ENCODE measurements at regions not wholly inside any gene's neighbourhood (a gene's known extent, or its start where the extent isn't known, plus 50 kb on each side); places are given as distances from the start of the nearest gene placed in this dataset.

DNA sequence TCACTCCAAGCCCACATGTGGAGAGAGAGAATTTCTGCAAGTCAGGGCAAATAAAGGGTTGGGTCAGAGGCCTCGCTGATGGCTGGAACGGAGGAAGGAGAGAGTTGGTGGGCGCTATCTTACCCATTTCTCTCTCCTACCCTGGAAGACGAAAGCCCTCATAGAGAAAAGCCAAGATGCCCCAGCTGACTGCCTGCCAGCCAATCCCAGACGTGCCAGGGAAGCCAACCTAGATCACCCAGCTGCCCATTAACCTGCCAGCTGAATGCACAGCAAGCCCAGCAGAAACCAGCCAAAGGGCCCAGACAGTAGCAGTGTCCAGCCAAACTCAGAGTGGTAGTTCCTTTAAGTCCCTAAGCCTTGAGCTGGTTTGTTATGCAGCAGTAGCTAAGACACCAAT, 167.0 kb upstream of the ZNF507 start:
- ChIA-PET CTCF (no interaction called here), POLR2A (ENCODE audit: unreplicated experiment) (interaction anchor here (0.6 kb wide), 1 partner anchor 93 kb away, joined by 3 read pairs; no protein-coding TSS in a partner anchor)
- H4K8ac ChIP-seq (ENCODE audit: low read depth in 2 of 2, low read length in 2 of 2) = no peak overlapping the region
- no peak overlapping the region for H4K5ac ChIP-seq (ENCODE audit: low read depth, low read length)
- no peak overlapping the region for H3K4ac ChIP-seq (ENCODE audit: low read depth, low read length)
- no peaks in the 10 kb centered on the region for H3K27me3 ChIP-seq (ENCODE audit: control insufficient read depth, insufficient read depth, low read length)
- ATAC-seq (ENCODE audit: low read depth) = no peak
- H2AK9ac ChIP-seq (replicated peaks; ENCODE audit: low read depth, low read length, poor library complexity) = no peak overlapping the region
- no peak overlapping the region for H3K27ac ChIP-seq (ENCODE audit: insufficient read depth, low read length)
- no peak for DNase-seq
- 14% methylated on average over 1 of the region's 5 CpGs; no CpG with 5 or more reads in 1 of the 2 experiments for WGBS, 2 experiments (ENCODE audit: extremely low coverage in 2 of 2, insufficient read length in 1 of 2)
- H3K79me1 ChIP-seq (ENCODE audit: low read depth in 1 of 2, low read length in 2 of 2) = no peaks in the 10 kb centered on the region
- H3K14ac ChIP-seq (replicated peaks; ENCODE audit: low read depth, low read length) = no peak overlapping the region
- H2BK120ac ChIP-seq (ENCODE audit: low read depth, low read length) = no peak overlapping the region
- no peak overlapping the region for H3K4me2 ChIP-seq (ENCODE audit: low read depth, low read length)
- H2BK5ac ChIP-seq (ENCODE audit: low read depth, low read length, poor library complexity, severe bottlenecking) = no peak overlapping the region
- H3K4me1 ChIP-seq (ENCODE audit: control insufficient read depth, insufficient read depth, low read length) = no peaks in the 10 kb centered on the region
- dilution Hi-C loops (cut with HindIII; ENCODE audit: low sequenced_read_pairs, unreplicated experiment) = no loop called here
- no peak overlapping the region for H2AK5ac ChIP-seq (ENCODE audit: low read depth, low read length)
- H2BK15ac ChIP-seq (ENCODE audit: low read depth, low read length) = no peak overlapping the region
- H2AFZ ChIP-seq (replicated peaks; ENCODE audit: low read length, poor library complexity) = no peak overlapping the region
- BruUV-seq (replicated peaks) = no TSS peak
- H3K36me3 ChIP-seq (ENCODE audit: control insufficient read depth, insufficient read depth, low read length) = no peaks in the 10 kb centered on the region
- H3K9ac ChIP-seq (ENCODE audit: low read depth, low read length) = no peak overlapping the region
- H4K91ac ChIP-seq (ENCODE audit: insufficient read depth, low read depth, low read length) = no peak overlapping the region
- no peak overlapping the region for H3K18ac ChIP-seq (ENCODE audit: low read depth, low read length)
- H4K20me1 ChIP-seq (ENCODE audit: insufficient read depth, low read length) = no peaks in the 10 kb centered on the region
- H3K9me1 ChIP-seq (ENCODE audit: insufficient read depth, low read length) = no peaks in the 10 kb centered on the region
- H3K9me3 ChIP-seq (ENCODE audit: control insufficient read depth, insufficient read depth, low read length) = peaks cover under 1% of the 10 kb centered on the region; the same call in 1 of the 2 replicates
- no peak overlapping the region for H3K4me3 ChIP-seq (ENCODE audit: insufficient read depth, low read depth, low read length)
- intact Hi-C loops (cut with micrococcal nuclease) = no loop called here
- in situ Hi-C loops (cut with MboI; ENCODE audit: low sequenced_read_pairs) = no loop called here
- no peak overlapping the region for H2BK20ac ChIP-seq (ENCODE audit: low read depth, low read length)
- H3K23ac ChIP-seq (ENCODE audit: low read depth, low read length) = no peak overlapping the region
- H3K56ac ChIP-seq (ENCODE audit: extremely low read depth, insufficient read depth, low read length) = no peak overlapping the region
- no peak for TF ChIP-seq MAFK (IDR thresholded peaks at IDR 0.05; ENCODE audit: low read depth, low read length)
- TF ChIP-seq RAD21 (IDR thresholded peaks at IDR 0.05; ENCODE audit: low read length) = no peak
- no peak for TF ChIP-seq MAZ (IDR thresholded peaks at IDR 0.05; ENCODE audit: borderline replicate concordance, low read depth, low read length)
- no peak for TF ChIP-seq CEBPB (IDR thresholded peaks at IDR 0.05; ENCODE audit: low read depth, low read length)
- no peak for TF ChIP-seq POLR2A (IDR thresholded peaks at IDR 0.05; ENCODE audit: low read depth, low read length)
- no peak for TF ChIP-seq MXI1 (IDR thresholded peaks at IDR 0.05; ENCODE audit: borderline replicate concordance, low read depth, low read length)
- no peak for TF ChIP-seq FOS (IDR thresholded peaks at IDR 0.05; ENCODE audit: low read depth, low read length)
- TF ChIP-seq, protein P1, sequence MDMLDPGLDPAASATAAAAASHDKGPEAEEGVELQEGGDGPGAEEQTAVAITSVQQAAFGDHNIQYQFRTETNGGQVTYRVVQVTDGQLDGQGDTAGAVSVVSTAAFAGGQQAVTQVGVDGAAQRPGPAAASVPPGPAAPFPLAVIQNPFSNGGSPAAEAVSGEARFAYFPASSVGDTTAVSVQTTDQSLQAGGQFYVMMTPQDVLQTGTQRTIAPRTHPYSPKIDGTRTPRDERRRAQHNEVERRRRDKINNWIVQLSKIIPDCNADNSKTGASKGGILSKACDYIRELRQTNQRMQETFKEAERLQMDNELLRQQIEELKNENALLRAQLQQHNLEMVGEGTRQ (IDR thresholded peaks at IDR 0.05; ENCODE audit: low read depth, low read length) = no peak

All from IMR-90 (cell line).